NCI-H1092 treated with DMSO at 0.1 percent for 48 hours (cell line): ENCODE measurements at regions not wholly inside any gene's neighbourhood (a gene's known extent, or its start where the extent isn't known, plus 50 kb on each side); places are given as distances from the start of the nearest gene placed in this dataset.
"Not testable (repeated sequence)": the region's sequence is repeated elsewhere in the genome, so short reads cannot be mapped to it uniquely, and the experiment has no call there.

ENCODE experiments used
- DNase-seq: peaks from one replicate; lab custom pipeline; 2025; lab: John Stamatoyannopoulos, UW

- DNase-seq, result no peak
Measured at GRCh38 chrX:13383907-13384306, 64.1 kb upstream of the ATXN3L start.

- DNase-seq, result no peak
Measured at GRCh38 chrX:13381514-13381913, 61.7 kb upstream of the ATXN3L start.

GRCh38 chrX:13380211-13380610 is 60.4 kb upstream of the ATXN3L start:
- no peak for DNase-seq

GRCh38 chrX:13378562-13379518 is 59.0 kb upstream of the ATXN3L start:
- not testable (repeated sequence) for DNase-seq

GRCh38 chrX:13377550-13377934 is 57.7 kb upstream of the ATXN3L start:
- DNase-seq, result peak; percentile 83

- peak; percentile 99 for DNase-seq
Measured at GRCh38 chrX:13376857-13377549, 57.1 kb upstream of the ATXN3L start.

- DNase-seq, result not testable (repeated sequence)
Measured at GRCh38 chrX:13375596-13375995, 55.7 kb upstream of the ATXN3L start.

GRCh38 chrX:13374364-13374763 is 54.5 kb upstream of the ATXN3L start:
- DNase-seq, result no peak

- DNase-seq, result no peak
Measured at GRCh38 chrX:13373431-13374187, 53.8 kb upstream of the ATXN3L start.

GRCh38 chrX:13373027-13373426 is 53.2 kb upstream of the ATXN3L start:
- DNase-seq, result no peak

GRCh38 chrX:13372203-13372980 is 52.5 kb upstream of the ATXN3L start:
- DNase-seq, result no peak

GRCh38 chrX:13371186-13371585 is 51.3 kb upstream of the ATXN3L start:
- no peak for DNase-seq

GRCh38 chrX:13370713-13371112 is 50.9 kb upstream of the ATXN3L start:
- no peak for DNase-seq
